ENCODE measurements at regions not wholly inside any gene's neighbourhood (a gene's known extent, or its start where the extent isn't known, plus 50 kb on each side); places are given as distances from the start of the nearest gene placed in this dataset.

DNA sequence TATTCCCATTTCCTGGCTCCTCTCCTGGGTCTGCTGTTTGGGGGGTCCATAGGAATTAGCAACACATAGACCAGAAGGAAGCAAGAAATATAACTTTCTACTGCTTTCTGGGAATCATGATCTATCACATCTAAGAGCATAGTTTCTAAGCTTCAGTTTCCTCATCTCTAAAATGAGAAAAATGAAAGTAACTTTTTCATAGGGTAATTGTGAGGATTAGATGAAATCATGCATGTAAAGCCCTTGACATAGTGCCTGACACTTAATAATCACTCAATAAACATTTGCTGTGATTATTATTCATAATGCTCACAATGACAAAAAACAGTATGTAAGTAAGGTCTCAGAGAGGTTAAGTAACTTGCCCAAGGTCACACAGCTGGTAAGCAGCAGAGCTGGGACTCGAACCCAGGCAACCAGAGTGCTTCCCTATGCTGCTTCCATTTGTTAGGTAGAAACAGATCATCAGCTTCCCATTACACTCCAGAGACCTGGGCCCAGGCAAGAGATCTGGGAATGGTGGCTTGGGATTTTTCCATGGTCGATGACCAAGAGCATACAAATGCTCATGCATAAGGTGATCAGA is 86.6 kb upstream of the MAFB start:
- BruUV-seq (replicated peaks): no TSS peak
- no peak overlapping the region for H3K4me2 ChIP-seq (ENCODE audit: low read length)
- no peaks in the 10 kb centered on the region for H3K36me3 ChIP-seq (ENCODE audit: low read depth, low read length)
- H3K9me2 ChIP-seq (replicated peaks; ENCODE audit: low read length): no peaks in the 10 kb centered on the region
- no peak overlapping the region for H3K27ac ChIP-seq (ENCODE audit: low read length)
- intact Hi-C loops (cut with micrococcal nuclease): no loop called here
- H3K9ac ChIP-seq (ENCODE audit: low read length): no peak overlapping the region
- no peaks in the 10 kb centered on the region for H3K9me3 ChIP-seq (ENCODE audit: low read length)
- H2AFZ ChIP-seq (ENCODE audit: low read length): no peak overlapping the region
- H4K20me1 ChIP-seq (ENCODE audit: low read length): no peaks in the 10 kb centered on the region
- no peaks in the 10 kb centered on the region for H3F3A ChIP-seq (ENCODE audit: low read length, unreplicated experiment)
- TF ChIP-seq EZH2phosphoT487 (IDR thresholded peaks at IDR 0.05; ENCODE audit: borderline replicate concordance, low read length) (no peak), EZH2 (IDR thresholded peaks at IDR 0.05; ENCODE audit: low read length, unreplicated experiment) (no peak)
- TF ChIP-seq, protein P1, sequence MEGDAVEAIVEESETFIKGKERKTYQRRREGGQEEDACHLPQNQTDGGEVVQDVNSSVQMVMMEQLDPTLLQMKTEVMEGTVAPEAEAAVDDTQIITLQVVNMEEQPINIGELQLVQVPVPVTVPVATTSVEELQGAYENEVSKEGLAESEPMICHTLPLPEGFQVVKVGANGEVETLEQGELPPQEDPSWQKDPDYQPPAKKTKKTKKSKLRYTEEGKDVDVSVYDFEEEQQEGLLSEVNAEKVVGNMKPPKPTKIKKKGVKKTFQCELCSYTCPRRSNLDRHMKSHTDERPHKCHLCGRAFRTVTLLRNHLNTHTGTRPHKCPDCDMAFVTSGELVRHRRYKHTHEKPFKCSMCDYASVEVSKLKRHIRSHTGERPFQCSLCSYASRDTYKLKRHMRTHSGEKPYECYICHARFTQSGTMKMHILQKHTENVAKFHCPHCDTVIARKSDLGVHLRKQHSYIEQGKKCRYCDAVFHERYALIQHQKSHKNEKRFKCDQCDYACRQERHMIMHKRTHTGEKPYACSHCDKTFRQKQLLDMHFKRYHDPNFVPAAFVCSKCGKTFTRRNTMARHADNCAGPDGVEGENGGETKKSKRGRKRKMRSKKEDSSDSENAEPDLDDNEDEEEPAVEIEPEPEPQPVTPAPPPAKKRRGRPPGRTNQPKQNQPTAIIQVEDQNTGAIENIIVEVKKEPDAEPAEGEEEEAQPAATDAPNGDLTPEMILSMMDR (conservative IDR thresholded peaks at IDR 0.05; ENCODE audit: low read depth, low read length): no peak
- H3K4me1 ChIP-seq (ENCODE audit: insufficient read depth, low read length): no peaks in the 10 kb centered on the region
- ChIA-PET CTCF (no interaction called here), POLR2A (ENCODE audit: unreplicated experiment) (no interaction called here)
- peaks cover 11% of the 10 kb centered on the region for H3K27me3 ChIP-seq (ENCODE audit: low read length)
- DNase-seq (no peak), ATAC-seq (no peak)
- H3K79me2 ChIP-seq (ENCODE audit: low read length): no peaks in the 10 kb centered on the region
- H3K4me3 ChIP-seq (ENCODE audit: low read length): no peak overlapping the region

DNA sequence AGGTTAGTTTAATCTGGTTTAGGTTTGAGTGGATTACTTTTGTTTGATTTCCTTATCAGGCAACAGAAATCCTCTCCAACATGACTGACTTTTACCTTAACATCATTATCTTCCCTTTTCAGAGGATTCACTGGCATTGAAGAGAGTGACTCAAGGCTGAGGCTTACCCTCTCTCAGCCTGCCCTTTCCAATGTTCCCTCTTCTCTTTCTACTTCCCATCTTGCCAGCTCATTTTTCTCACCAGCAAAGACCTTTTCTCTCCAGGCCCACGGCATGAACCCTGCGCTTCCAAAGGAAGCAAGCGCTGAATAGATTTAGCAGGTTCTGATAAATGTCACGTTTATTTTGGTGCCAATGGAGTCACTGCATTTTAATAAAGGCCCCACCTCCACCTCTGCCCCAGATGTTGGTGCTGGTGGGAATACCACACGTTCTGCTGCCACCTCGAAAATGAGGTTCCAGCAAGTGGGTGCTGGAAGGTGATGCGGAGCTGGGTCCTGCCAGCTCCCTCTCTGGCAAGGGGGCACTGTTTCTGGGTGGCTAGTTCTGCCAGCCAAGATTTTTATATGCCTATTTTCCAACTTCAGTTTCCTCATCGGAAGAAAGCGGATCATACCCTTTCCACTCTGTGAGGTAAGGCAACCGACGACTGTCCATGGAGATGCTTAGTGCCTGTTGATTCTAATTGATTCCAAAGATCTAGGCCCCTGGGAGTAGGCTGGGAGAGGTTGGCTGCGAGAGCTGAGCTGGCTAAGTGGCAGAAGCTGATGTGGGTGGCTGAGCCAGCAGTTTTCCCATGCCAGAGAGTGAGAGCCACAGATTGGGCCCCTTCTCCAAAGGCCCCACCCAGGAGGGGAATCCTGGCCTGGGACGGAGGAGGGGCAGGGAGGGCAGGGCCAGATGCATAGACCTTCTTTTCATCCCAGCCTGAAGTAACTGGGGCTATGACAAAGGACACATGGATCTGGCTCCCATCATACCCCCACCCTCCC is 87.7 kb upstream of the MAFB start:
- H3K4me3 ChIP-seq (ENCODE audit: low read length): no peak overlapping the region
- no TSS peak for BruUV-seq (replicated peaks)
- CTCF ChIA-PET: no interaction called here
- no peaks in the 10 kb centered on the region for H3F3A ChIP-seq (ENCODE audit: low read length, unreplicated experiment)
- TF ChIP-seq EZH2phosphoT487 (IDR thresholded peaks at IDR 0.05; ENCODE audit: borderline replicate concordance, low read length): no peak
- TF ChIP-seq EZH2 (IDR thresholded peaks at IDR 0.05; ENCODE audit: low read length, unreplicated experiment): no peak
- TF ChIP-seq, protein P1 (conservative IDR thresholded peaks at IDR 0.05; ENCODE audit: low read depth, low read length): no peak
- POLR2A ChIA-PET (ENCODE audit: unreplicated experiment): no interaction called here
- H2AFZ ChIP-seq (ENCODE audit: low read length): no peak overlapping the region
- H3K9me3 ChIP-seq (ENCODE audit: low read length): no peaks in the 10 kb centered on the region
- ATAC-seq: no peak
- no peak overlapping the region for H3K27ac ChIP-seq (ENCODE audit: low read length)
- H3K4me2 ChIP-seq (ENCODE audit: low read length): no peak overlapping the region
- H3K36me3 ChIP-seq (ENCODE audit: low read depth, low read length): no peaks in the 10 kb centered on the region
- no peak overlapping the region for H3K9ac ChIP-seq (ENCODE audit: low read length)
- no peaks in the 10 kb centered on the region for H3K9me2 ChIP-seq (replicated peaks; ENCODE audit: low read length)
- no peaks in the 10 kb centered on the region for H4K20me1 ChIP-seq (ENCODE audit: low read length)
- H3K27me3 ChIP-seq (ENCODE audit: low read length): peaks cover 15% of the 10 kb centered on the region
- H3K79me2 ChIP-seq (ENCODE audit: low read length): no peaks in the 10 kb centered on the region
- intact Hi-C loops (cut with micrococcal nuclease): no loop called here
- no peaks in the 10 kb centered on the region for H3K4me1 ChIP-seq (ENCODE audit: insufficient read depth, low read length)
- no peak for DNase-seq

DNA sequence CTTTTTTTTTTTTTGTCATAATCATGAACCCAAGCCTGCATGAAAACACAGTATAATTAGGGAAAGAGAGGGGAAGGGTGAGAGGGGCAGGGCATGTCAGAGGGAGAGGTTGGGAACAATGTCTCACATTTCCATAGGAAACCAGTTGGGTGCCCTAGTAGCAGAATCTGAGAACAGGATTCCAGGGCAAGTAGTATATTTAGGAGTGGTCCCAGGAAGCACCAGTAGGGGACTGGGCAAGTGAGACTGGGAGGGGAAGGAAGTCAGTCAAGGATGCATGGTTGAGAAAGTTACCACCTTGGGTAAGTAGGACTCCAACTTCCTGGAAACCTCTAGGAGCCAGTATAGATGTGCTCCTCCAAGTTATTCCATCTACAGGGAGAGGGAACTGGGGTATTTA is 88.6 kb upstream of the MAFB start:
- Histone ChIP-seq H3K9ac (ENCODE audit: low read length) (no peak overlapping the region), H3K4me1 (ENCODE audit: insufficient read depth, low read length) (no peaks in the 10 kb centered on the region), H3K4me3 (ENCODE audit: low read length) (no peak overlapping the region), H3K36me3 (ENCODE audit: low read depth, low read length) (no peaks in the 10 kb centered on the region), H3K27me3 (ENCODE audit: low read length) (peaks cover 15% of the 10 kb centered on the region), H3K9me3 (ENCODE audit: low read length) (no peaks in the 10 kb centered on the region), H3F3A (ENCODE audit: low read length, unreplicated experiment) (no peaks in the 10 kb centered on the region), H3K79me2 (ENCODE audit: low read length) (no peaks in the 10 kb centered on the region), H2AFZ (ENCODE audit: low read length) (no peak overlapping the region), H3K27ac (ENCODE audit: low read length) (no peak overlapping the region), H3K4me2 (ENCODE audit: low read length) (no peak overlapping the region), H4K20me1 (ENCODE audit: low read length) (no peaks in the 10 kb centered on the region), H3K9me2 (replicated peaks; ENCODE audit: low read length) (no peaks in the 10 kb centered on the region)
- no TSS peak for BruUV-seq (replicated peaks)
- ChIA-PET CTCF (no interaction called here), POLR2A (ENCODE audit: unreplicated experiment) (no interaction called here)
- DNase-seq (no peak), ATAC-seq (no peak)
- TF ChIP-seq EZH2 (IDR thresholded peaks at IDR 0.05; ENCODE audit: low read length, unreplicated experiment): no peak
- no peak for TF ChIP-seq EZH2phosphoT487 (IDR thresholded peaks at IDR 0.05; ENCODE audit: borderline replicate concordance, low read length)
- TF ChIP-seq, protein P1 (conservative IDR thresholded peaks at IDR 0.05; ENCODE audit: low read depth, low read length): no peak
- intact Hi-C loops (cut with micrococcal nuclease): no loop called here
